ENCODE measurements at regions not wholly inside any gene's neighbourhood (a gene's known extent, or its start where the extent isn't known, plus 50 kb on each side); places are given as distances from the start of the nearest gene placed in this dataset.

GRCh38 chr6:10149603-10150002 lies 265.3 kb downstream of the TFAP2A start:
- DNase-seq (ENCODE audit: low spot score), result no peak
- H3K4me3 ChIP-seq, result no peak overlapping the region

GRCh38 chr6:10146715-10147451 lies 268.0 kb downstream of the TFAP2A start:
- no peak for DNase-seq (ENCODE audit: low spot score)
- Histone ChIP-seq H3K36me3 (no peaks in the 10 kb centered on the region), H3K27ac (no peak overlapping the region), H3K9me3 (no peaks in the 10 kb centered on the region), H3K4me1 (no peaks in the 10 kb centered on the region), H3K4me3 (peak overlapping the region; percentile 10 to 28), H3K27me3 (no peaks in the 10 kb centered on the region)
- no peak for TF ChIP-seq CTCF (IDR thresholded peaks at IDR 0.05)

More at GRCh38 chr6:10149603-10150002, 265.3 kb downstream of the TFAP2A start:
- Histone ChIP-seq H3K9me3 (no peaks in the 10 kb centered on the region), H3K27me3 (no peaks in the 10 kb centered on the region), H3K27ac (no peak overlapping the region), H3K4me1 (no peaks in the 10 kb centered on the region), H3K36me3 (no peaks in the 10 kb centered on the region)
- TF ChIP-seq CTCF (IDR thresholded peaks at IDR 0.05), result no peak

GRCh38 chr6:10144772-10145171 lies 270.1 kb downstream of the TFAP2A start:
- H3K36me3 ChIP-seq, result no peaks in the 10 kb centered on the region
- no peak for TF ChIP-seq CTCF (IDR thresholded peaks at IDR 0.05)
- no peak for DNase-seq (ENCODE audit: low spot score)

GRCh38 chr6:10141746-10142443 lies 273.0 kb downstream of the TFAP2A start:
- Histone ChIP-seq H3K4me3 (no peak overlapping the region), H3K27ac (no peak overlapping the region), H3K27me3 (no peaks in the 10 kb centered on the region), H3K4me1 (no peaks in the 10 kb centered on the region), H3K9me3 (no peaks in the 10 kb centered on the region), H3K36me3 (no peaks in the 10 kb centered on the region)
- DNase-seq (ENCODE audit: low spot score), result no peak
- TF ChIP-seq CTCF (IDR thresholded peaks at IDR 0.05), result no peak

More at GRCh38 chr6:10144772-10145171, 270.1 kb downstream of the TFAP2A start:
- Histone ChIP-seq H3K27ac (no peak overlapping the region), H3K4me1 (no peaks in the 10 kb centered on the region), H3K27me3 (no peaks in the 10 kb centered on the region), H3K9me3 (no peaks in the 10 kb centered on the region), H3K4me3 (no peak overlapping the region)

- H3K9me3 ChIP-seq, result no peaks in the 10 kb centered on the region
- H3K27me3 ChIP-seq, result no peaks in the 10 kb centered on the region
- no peaks in the 10 kb centered on the region for H3K36me3 ChIP-seq
- no peak for DNase-seq (ENCODE audit: low spot score)
- no peak overlapping the region for H3K27ac ChIP-seq
- H3K4me3 ChIP-seq, result no peak overlapping the region
- no peak for TF ChIP-seq CTCF (IDR thresholded peaks at IDR 0.05)
- H3K4me1 ChIP-seq, result no peaks in the 10 kb centered on the region
Observed at GRCh38 chr6:10140824-10141223, 274.1 kb downstream of the TFAP2A start.
